ENCODE measurements at regions not wholly inside any gene's neighbourhood (a gene's known extent, or its start where the extent isn't known, plus 50 kb on each side); places are given as distances from the start of the nearest gene placed in this dataset.
"Not testable (repeated sequence)": the region's sequence is repeated elsewhere in the genome, so short reads cannot be mapped to it uniquely, and the experiment has no call there.

DNA sequence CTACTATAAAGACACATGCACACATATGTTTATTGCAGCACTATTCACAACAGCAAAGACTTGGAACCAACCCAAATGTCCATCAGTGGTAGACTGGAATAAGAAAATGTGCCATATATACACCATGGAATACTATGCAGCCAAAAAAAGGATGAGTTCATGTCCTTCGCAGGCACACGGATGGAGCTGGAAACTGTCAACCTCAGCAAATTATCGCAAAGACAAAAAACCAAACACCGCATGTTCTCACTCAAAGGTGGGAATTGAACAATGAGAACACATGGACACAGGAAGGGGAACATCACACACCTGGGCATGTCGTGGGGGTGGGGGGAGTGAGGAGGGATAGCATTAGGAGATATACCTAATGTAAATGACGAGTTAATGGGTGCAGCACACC, 460.1 kb upstream of the NRSN1 start:
- not testable (repeated sequence) for TF ChIP-seq POLR2A (IDR thresholded peaks at IDR 0.05)
- TF ChIP-seq, protein P1, sequence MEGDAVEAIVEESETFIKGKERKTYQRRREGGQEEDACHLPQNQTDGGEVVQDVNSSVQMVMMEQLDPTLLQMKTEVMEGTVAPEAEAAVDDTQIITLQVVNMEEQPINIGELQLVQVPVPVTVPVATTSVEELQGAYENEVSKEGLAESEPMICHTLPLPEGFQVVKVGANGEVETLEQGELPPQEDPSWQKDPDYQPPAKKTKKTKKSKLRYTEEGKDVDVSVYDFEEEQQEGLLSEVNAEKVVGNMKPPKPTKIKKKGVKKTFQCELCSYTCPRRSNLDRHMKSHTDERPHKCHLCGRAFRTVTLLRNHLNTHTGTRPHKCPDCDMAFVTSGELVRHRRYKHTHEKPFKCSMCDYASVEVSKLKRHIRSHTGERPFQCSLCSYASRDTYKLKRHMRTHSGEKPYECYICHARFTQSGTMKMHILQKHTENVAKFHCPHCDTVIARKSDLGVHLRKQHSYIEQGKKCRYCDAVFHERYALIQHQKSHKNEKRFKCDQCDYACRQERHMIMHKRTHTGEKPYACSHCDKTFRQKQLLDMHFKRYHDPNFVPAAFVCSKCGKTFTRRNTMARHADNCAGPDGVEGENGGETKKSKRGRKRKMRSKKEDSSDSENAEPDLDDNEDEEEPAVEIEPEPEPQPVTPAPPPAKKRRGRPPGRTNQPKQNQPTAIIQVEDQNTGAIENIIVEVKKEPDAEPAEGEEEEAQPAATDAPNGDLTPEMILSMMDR (IDR thresholded peaks at IDR 0.05): not testable (repeated sequence)
